VCaP (cell line): ENCODE measurements at regions not wholly inside any gene's neighbourhood (a gene's known extent, or its start where the extent isn't known, plus 50 kb on each side); places are given as distances from the start of the nearest gene placed in this dataset.
A peak's percentile ranks its signal among the peaks of the same experiment; 100 is the strongest.

Source experiments
- H3K27ac ChIP-seq: fragments of 450-650 bp; 2 replicates; pipeline ENCODE4 v1.5.1; 2017
- CTCF ChIP-seq: fragments of 450-650 bp; conservative IDR thresholded peaks from 2 replicates; pipeline ENCODE4 v1.5.1; 2017; ENCODE audit warnings: mild to moderate bottlenecking, moderate library complexity

- no peak for TF ChIP-seq CTCF
- H3K27ac ChIP-seq, result no peak overlapping the region
Observed at GRCh38 chr3:127456471-127457093, 134.0 kb downstream of the TPRA1 start.

- H3K27ac ChIP-seq, result no peak overlapping the region
- peak; percentile 96 for TF ChIP-seq CTCF
Observed at GRCh38 chr3:127455541-127456450, 134.7 kb downstream of the TPRA1 start.

- H3K27ac ChIP-seq, result no peak overlapping the region
- no peak for TF ChIP-seq CTCF
Observed at GRCh38 chr3:127454968-127455367, 135.6 kb downstream of the TPRA1 start.

- no peak overlapping the region for H3K27ac ChIP-seq
- no peak for TF ChIP-seq CTCF
Observed at GRCh38 chr3:127454051-127454450, 136.5 kb downstream of the TPRA1 start.

- no peak for TF ChIP-seq CTCF
- no peak overlapping the region for H3K27ac ChIP-seq
Observed at GRCh38 chr3:127452321-127452821, 138.2 kb downstream of the TPRA1 start.

GRCh38 chr3:127451321-127451720 is 139.2 kb downstream of the TPRA1 start:
- no peak overlapping the region for H3K27ac ChIP-seq
- TF ChIP-seq CTCF, result no peak

GRCh38 chr3:127450331-127450730 is 140.2 kb downstream of the TPRA1 start:
- no peak for TF ChIP-seq CTCF
- H3K27ac ChIP-seq, result no peak overlapping the region
